VCaP (cell line): ENCODE measurements at regions not wholly inside any gene's neighbourhood (a gene's known extent, or its start where the extent isn't known, plus 50 kb on each side); places are given as distances from the start of the nearest gene placed in this dataset.

Experiments used
- H3K27ac ChIP-seq: fragments of 450-650 bp; 2 replicates; pipeline ENCODE4 v1.5.1; 2017
- CTCF ChIP-seq: fragments of 450-650 bp; conservative IDR thresholded peaks from 2 replicates; pipeline ENCODE4 v1.5.1; 2017; ENCODE audit warnings: mild to moderate bottlenecking, moderate library complexity

GRCh38 chr1:195501118-195501517 is 1107.1 kb downstream of the KCNT2 start:
- TF ChIP-seq CTCF, result no peak

GRCh38 chr1:195495720-195496635 is 1112.3 kb downstream of the KCNT2 start:
- H3K27ac ChIP-seq, result no peak overlapping the region
- no peak for TF ChIP-seq CTCF

More at GRCh38 chr1:195501118-195501517, 1107.1 kb downstream of the KCNT2 start:
- H3K27ac ChIP-seq, result no peak overlapping the region

- TF ChIP-seq CTCF, result no peak
- no peak overlapping the region for H3K27ac ChIP-seq
Observed at GRCh38 chr1:195482137-195482536, 1126.1 kb downstream of the KCNT2 start.

- no peak for TF ChIP-seq CTCF
- H3K27ac ChIP-seq, result no peak overlapping the region
Observed at GRCh38 chr1:195481293-195481692, 1126.9 kb downstream of the KCNT2 start.

- no peak for TF ChIP-seq CTCF
Observed at GRCh38 chr1:195475568-195475967, 1132.7 kb downstream of the KCNT2 start.

GRCh38 chr1:195472291-195472690 is 1135.9 kb downstream of the KCNT2 start:
- no peak overlapping the region for H3K27ac ChIP-seq
- TF ChIP-seq CTCF, result no peak

More at GRCh38 chr1:195475568-195475967, 1132.7 kb downstream of the KCNT2 start:
- H3K27ac ChIP-seq, result no peak overlapping the region

- TF ChIP-seq CTCF, result no peak
- no peak overlapping the region for H3K27ac ChIP-seq
Observed at GRCh38 chr1:195466639-195467038, 1141.6 kb downstream of the KCNT2 start.
